K562 (cell line): ENCODE measurements at regions not wholly inside any gene's neighbourhood (a gene's known extent, or its start where the extent isn't known, plus 50 kb on each side); places are given as distances from the start of the nearest gene placed in this dataset.

Experiments used
- ATAC-seq: fragments of 200-7000 bp; cut with Tn5 transposase; 3 replicates; pipeline ENCODE4 v1.9.1; 2020; ENCODE audit warnings: moderate library complexity
- BruUV-seq: library from RNA; stranded (reverse); fragments of 400-500 nt; replicated peaks from 2 replicates; lab custom pipeline; 2021; lab: Mats Ljungman, UMichigan
- CTCF ChIA-PET: fragments of 300-600 bp; formaldehyde crosslinking; extraction: SDS; loops from one replicate; lab custom pipeline; 2021; ENCODE audit warnings: low intra/inter-chr PET ratio; lab: Yijun Ruan, JAX
- POLR2A ChIA-PET: fragments of 300-600, 350-650 bp; sonication (Branson Sonifier 250); formaldehyde crosslinking; extraction: SDS; loops from one replicate; lab custom pipeline; 2021; ENCODE audit warnings: antibody characterized with exemption, inconsistent platforms; lab: Yijun Ruan, JAX
- DNase-seq, 4 experiments: peaks; one replicate each; pipeline versions ENCODE4 v3.0.0 to v3.0.0-alpha.2; 2011 to 2018; ENCODE audit warnings: low spot score in 3 of 4, mixed read lengths in 3 of 4; ENCODE audit errors: extremely low read depth in 1 of 4
- FAIRE-seq: peaks from 2 replicates; lab custom pipeline; 2011; peaks lifted over from hg19 to GRCh38; lab: Jason Lieb, UNC
- H2AFZ ChIP-seq: 2 replicates; pipeline ENCODE4 v1.6.0; 2011; ENCODE audit warnings: low read depth, low read length, control low read depth, inconsistent platforms
- H3K27ac ChIP-seq: fragments of 200-600 bp; 3 replicates; pipeline ENCODE4 v1.8.0; 2011; ENCODE audit warnings: low read depth, mild to moderate bottlenecking, control low read depth, inconsistent platforms, low read length, moderate library complexity, mixed read lengths; ENCODE audit errors: extremely low read depth
- H3K27me3 ChIP-seq, 2 experiments: fragments of 300-600 bp in 1 of 2; 2 replicates in 1 of 2; 3 replicates in 1 of 2; pipeline versions ENCODE4 v1.6.0 to v1.8.0; 2011; ENCODE audit warnings: inconsistent platforms in 2 of 2, low read length in 2 of 2, mild to moderate bottlenecking in 1 of 2, mixed read lengths in 1 of 2, moderate library complexity in 1 of 2; ENCODE audit not compliant: control insufficient read depth in 2 of 2, insufficient read depth in 2 of 2
- H3K36me3 ChIP-seq: fragments of 300-600 bp; 3 replicates; pipeline ENCODE4 v1.8.0; 2011; ENCODE audit warnings: mild to moderate bottlenecking, low read length, inconsistent platforms; ENCODE audit not compliant: control insufficient read depth, insufficient read depth
- H3K4me1 ChIP-seq, 2 experiments: fragments of 200-600 bp in 1 of 2; replicated peaks in 1 of 2; 2 replicates in 1 of 2; 3 replicates in 1 of 2; pipeline versions ENCODE4 v1.5.1 to v1.8.0; 2011; ENCODE audit warnings: inconsistent platforms in 2 of 2, low read length in 2 of 2, mild to moderate bottlenecking in 1 of 2, mixed read lengths in 1 of 2, moderate library complexity in 1 of 2; ENCODE audit not compliant: control insufficient read depth in 2 of 2, insufficient read depth in 2 of 2
- H3K4me2 ChIP-seq: 2 replicates; pipeline ENCODE4 v1.6.1; 2011; ENCODE audit warnings: low read length, control low read depth, inconsistent platforms, mixed read lengths; ENCODE audit not compliant: insufficient read depth
- H3K4me3 ChIP-seq: fragments of 200-600 bp; sonication (generic), shearing (Covaris generic); 2 replicates; pipeline ENCODE4 v1.5.1; 2016; ENCODE audit warnings: control low read depth, inconsistent platforms
- H3K79me2 ChIP-seq: fragments of 200-600 bp; 3 replicates; pipeline ENCODE4 v1.8.0; 2011; ENCODE audit warnings: low read length, inconsistent platforms; ENCODE audit not compliant: control insufficient read depth, insufficient read depth
- H3K9ac ChIP-seq, 2 experiments: 2 replicates each; pipeline versions ENCODE4 v1.6.0 to v1.6.1; 2011; ENCODE audit warnings: low read depth in 2 of 2, low read length in 2 of 2, control low read depth in 1 of 2, inconsistent platforms in 1 of 2, mild to moderate bottlenecking in 1 of 2, mixed read lengths in 1 of 2; ENCODE audit not compliant: insufficient read depth in 1 of 2
- H3K9me1 ChIP-seq: one replicate; pipeline ENCODE4 v1.6.0; 2011; ENCODE audit warnings: inconsistent platforms, mild to moderate bottlenecking, low read length, moderate library complexity; ENCODE audit not compliant: control insufficient read depth, insufficient read depth
- H3K9me3 ChIP-seq: replicated peaks from 2 replicates; pipeline ENCODE4 v1.5.1; 2011; ENCODE audit warnings: low read depth, low read length, inconsistent platforms; ENCODE audit not compliant: control insufficient read depth, insufficient read depth
- H4K20me1 ChIP-seq: replicated peaks from 2 replicates; pipeline ENCODE4 v1.6.1; 2011; ENCODE audit warnings: low read length, inconsistent platforms, mixed read lengths; ENCODE audit not compliant: control insufficient read depth, insufficient read depth
- ASH1L ChIP-seq: fragments of 450-650 bp; IDR thresholded peaks from 2 replicates; pipeline ENCODE4 v1.6.1; 2018; ENCODE audit warnings: borderline replicate concordance, mild to moderate bottlenecking, low read depth; ENCODE audit not compliant: partially characterized antibody
- EP400 ChIP-seq: fragments of 450-650 bp; IDR thresholded peaks from 2 replicates; pipeline ENCODE4 v1.6.1; 2017; ENCODE audit warnings: antibody characterized with exemption, mild to moderate bottlenecking, moderate library complexity
- ETS2 ChIP-seq: IDR thresholded peaks from 2 replicates; pipeline ENCODE4 v1.6.1; 2016; ENCODE audit warnings: borderline replicate concordance, missing genetic modification characterization, mild to moderate bottlenecking, moderate library complexity, missing compliant biosample characterization; ENCODE audit not compliant: poor library complexity, severe bottlenecking
- KLF10 ChIP-seq: fragments of 250-450 bp; sonication (Bioruptor Pico); IDR thresholded peaks from 2 replicates; pipeline ENCODE4 v1.6.1; 2021; ENCODE audit warnings: matching md5 sums
- NFYB ChIP-seq: IDR thresholded peaks from 2 replicates; pipeline ENCODE4 v1.6.1; 2011; ENCODE audit warnings: mild to moderate bottlenecking, moderate library complexity; ENCODE audit not compliant: insufficient read length; ENCODE audit errors: extremely low read depth
- PCBP2 ChIP-seq: fragments of 200-400 bp; formaldehyde crosslinking; IDR thresholded peaks from 2 replicates; pipeline ENCODE4 v1.6.1; 2018; ENCODE audit warnings: low read length, low read depth, mild to moderate bottlenecking, moderate library complexity; ENCODE audit not compliant: poor library complexity, severe bottlenecking
- ZC3H11A ChIP-seq: IDR thresholded peaks from 2 replicates; pipeline ENCODE4 v1.6.1; 2012; ENCODE audit warnings: low read depth, low read length, improper control_type of control experiment
- ZNF224 ChIP-seq: sonication (generic); formaldehyde crosslinking; IDR thresholded peaks from 2 replicates; pipeline ENCODE4 v1.8.0; 2022; ENCODE audit warnings: mild to moderate bottlenecking, missing genetic modification reagents
- ZNF239 ChIP-seq: fragments of 250-450 bp; sonication (Bioruptor Pico); IDR thresholded peaks from 2 replicates; pipeline ENCODE4 v1.4.0; 2020; ENCODE audit warnings: mild to moderate bottlenecking
- ZNF507 ChIP-seq: conservative IDR thresholded peaks from 2 replicates; pipeline ENCODE4 v1.6.1; 2017; ENCODE audit warnings: missing genetic modification characterization, missing compliant biosample characterization
- WGBS: fragments of 100-300 bp; shearing (Covaris generic); methylation state at CpG from one replicate; pipeline ENCODE4 v1.1.6; 2016; ENCODE audit warnings: low coverage, mixed read lengths; ENCODE audit not compliant: insufficient coverage; ENCODE audit errors: missing lambda C conversion rate; 5-methylcytosine and 5-hydroxymethylcytosine counted together
- in situ Hi-C: fragments of 300-500 bp; cut with MboI; formaldehyde crosslinking; loops from 4 replicates; pipeline ENCODE4 v1.15.0; 2018; ENCODE audit warnings: inconsistent platforms, mixed read lengths
- intact Hi-C: fragments of 100-400 bp; cut with micrococcal nuclease; formaldehyde crosslinking; loops from 2 replicates; pipeline ENCODE4 v1.14.2; 2022
- TF ChIP-seq, protein P1 (sequence below): sonication (generic); formaldehyde crosslinking; IDR thresholded peaks from 2 replicates; pipeline ENCODE4 v1.8.0; 2022; ENCODE audit warnings: missing genetic modification reagents, mild to moderate bottlenecking, borderline replicate concordance
- TF ChIP-seq, protein P2 (sequence below): fragments of 200-800 bp; sonication (Bioruptor generic); IDR thresholded peaks from 2 replicates; pipeline ENCODE4 v1.6.1; 2017; ENCODE audit warnings: missing genetic modification characterization, missing compliant biosample characterization
- TF ChIP-seq, protein P3 (sequence below): fragments of 250-450 bp; sonication (Bioruptor Pico); IDR thresholded peaks from 2 replicates; pipeline ENCODE4 v1.8.0; 2022; ENCODE audit warnings: moderate library complexity, mild to moderate bottlenecking, inconsistent platforms
- TF ChIP-seq, protein P4 (sequence below): fragments of 250-450 bp; sonication (Bioruptor Pico); IDR thresholded peaks from 2 replicates; pipeline ENCODE4 v1.8.0; 2021; ENCODE audit warnings: borderline replicate concordance, mild to moderate bottlenecking, moderate library complexity; ENCODE audit not compliant: poor library complexity, severe bottlenecking
- TF ChIP-seq, protein P5 (sequence below): fragments of 250-450 bp; sonication (Bioruptor Pico); IDR thresholded peaks from 2 replicates; pipeline ENCODE4 v1.4.0; 2020; ENCODE audit warnings: mild to moderate bottlenecking, moderate library complexity

DNA sequence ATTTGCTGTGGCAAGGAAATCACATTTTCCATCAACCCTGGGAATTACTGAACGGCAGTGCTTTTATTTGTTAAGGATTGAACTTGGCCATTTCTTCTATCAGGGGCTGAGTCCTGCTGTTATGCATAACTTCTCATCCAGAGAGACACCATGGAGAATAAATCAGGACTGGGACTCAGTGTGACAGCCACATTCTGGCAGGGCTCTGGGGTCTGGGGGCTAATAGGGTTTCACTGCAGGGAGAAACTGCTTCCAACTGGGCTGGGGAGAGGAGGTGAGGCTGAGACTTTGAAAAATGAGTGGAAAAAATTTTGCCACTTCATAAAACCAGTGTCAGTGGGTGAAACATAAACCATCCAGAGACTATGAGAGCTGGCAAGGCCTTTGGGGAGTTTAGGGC is 95.7 kb upstream of the ALDH1B1 start:
- in situ Hi-C loops (no loop called here), intact Hi-C loops (no loop called here)
- Histone ChIP-seq H4K20me1 (no peaks in the 10 kb centered on the region; the same call in 1 of the 2 replicates), H3K36me3 (no peaks in the 10 kb centered on the region), H3K9me3 (no peaks in the 10 kb centered on the region), H3K9ac (no peak overlapping the region), H3K27ac (no peak overlapping the region), H3K9me1 (no peaks in the 10 kb centered on the region), H3K4me3 (no peak overlapping the region), H2AFZ (no peak overlapping the region), H3K4me2 (no peak overlapping the region), H3K79me2 (no peaks in the 10 kb centered on the region), H3K4me1 (no peaks in the 10 kb centered on the region), H3K27me3 (peaks cover 6 to 13% of the 10 kb centered on the region in 2 experiments; a peak in 4 of 5 replicates)
- FAIRE-seq (no peak), DNase-seq (no peak), ATAC-seq (no peak)
- WGBS, result 0% methylated on average over 1 of the region's 1 CpG
- POLR2A ChIA-PET, result interaction anchor here (0.6 kb wide), 1 partner anchor 45 kb away, joined by 3 read pairs; no protein-coding TSS in a partner anchor
- CTCF ChIA-PET, result no interaction called here
- no TSS peak for BruUV-seq
- TF ChIP-seq, protein P1, sequence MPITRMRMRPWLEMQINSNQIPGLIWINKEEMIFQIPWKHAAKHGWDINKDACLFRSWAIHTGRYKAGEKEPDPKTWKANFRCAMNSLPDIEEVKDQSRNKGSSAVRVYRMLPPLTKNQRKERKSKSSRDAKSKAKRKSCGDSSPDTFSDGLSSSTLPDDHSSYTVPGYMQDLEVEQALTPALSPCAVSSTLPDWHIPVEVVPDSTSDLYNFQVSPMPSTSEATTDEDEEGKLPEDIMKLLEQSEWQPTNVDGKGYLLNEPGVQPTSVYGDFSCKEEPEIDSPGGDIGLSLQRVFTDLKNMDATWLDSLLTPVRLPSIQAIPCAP, result no peak
- TF ChIP-seq, protein P2, sequence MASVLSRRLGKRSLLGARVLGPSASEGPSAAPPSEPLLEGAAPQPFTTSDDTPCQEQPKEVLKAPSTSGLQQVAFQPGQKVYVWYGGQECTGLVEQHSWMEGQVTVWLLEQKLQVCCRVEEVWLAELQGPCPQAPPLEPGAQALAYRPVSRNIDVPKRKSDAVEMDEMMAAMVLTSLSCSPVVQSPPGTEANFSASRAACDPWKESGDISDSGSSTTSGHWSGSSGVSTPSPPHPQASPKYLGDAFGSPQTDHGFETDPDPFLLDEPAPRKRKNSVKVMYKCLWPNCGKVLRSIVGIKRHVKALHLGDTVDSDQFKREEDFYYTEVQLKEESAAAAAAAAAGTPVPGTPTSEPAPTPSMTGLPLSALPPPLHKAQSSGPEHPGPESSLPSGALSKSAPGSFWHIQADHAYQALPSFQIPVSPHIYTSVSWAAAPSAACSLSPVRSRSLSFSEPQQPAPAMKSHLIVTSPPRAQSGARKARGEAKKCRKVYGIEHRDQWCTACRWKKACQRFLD (CRISPR knock-in tag), result no peak
- TF ChIP-seq ZNF224 (CRISPR knock-in tag), result no peak
- TF ChIP-seq, protein P3, sequence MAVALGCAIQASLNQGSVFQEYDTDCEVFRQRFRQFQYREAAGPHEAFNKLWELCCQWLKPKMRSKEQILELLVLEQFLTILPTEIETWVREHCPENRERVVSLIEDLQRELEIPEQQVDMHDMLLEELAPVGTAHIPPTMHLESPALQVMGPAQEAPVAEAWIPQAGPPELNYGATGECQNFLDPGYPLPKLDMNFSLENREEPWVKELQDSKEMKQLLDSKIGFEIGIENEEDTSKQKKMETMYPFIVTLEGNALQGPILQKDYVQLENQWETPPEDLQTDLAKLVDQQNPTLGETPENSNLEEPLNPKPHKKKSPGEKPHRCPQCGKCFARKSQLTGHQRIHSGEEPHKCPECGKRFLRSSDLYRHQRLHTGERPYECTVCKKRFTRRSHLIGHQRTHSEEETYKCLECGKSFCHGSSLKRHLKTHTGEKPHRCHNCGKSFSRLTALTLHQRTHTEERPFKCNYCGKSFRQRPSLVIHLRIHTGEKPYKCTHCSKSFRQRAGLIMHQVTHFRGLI (CRISPR knock-in tag), result no peak
- TF ChIP-seq, protein P4, sequence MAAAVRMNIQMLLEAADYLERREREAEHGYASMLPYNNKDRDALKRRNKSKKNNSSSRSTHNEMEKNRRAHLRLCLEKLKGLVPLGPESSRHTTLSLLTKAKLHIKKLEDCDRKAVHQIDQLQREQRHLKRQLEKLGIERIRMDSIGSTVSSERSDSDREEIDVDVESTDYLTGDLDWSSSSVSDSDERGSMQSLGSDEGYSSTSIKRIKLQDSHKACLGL (CRISPR knock-in tag), result no peak
- TF ChIP-seq ZC3H11A, result no peak
- TF ChIP-seq KLF10 (CRISPR knock-in tag), result no peak
- TF ChIP-seq, protein P5, sequence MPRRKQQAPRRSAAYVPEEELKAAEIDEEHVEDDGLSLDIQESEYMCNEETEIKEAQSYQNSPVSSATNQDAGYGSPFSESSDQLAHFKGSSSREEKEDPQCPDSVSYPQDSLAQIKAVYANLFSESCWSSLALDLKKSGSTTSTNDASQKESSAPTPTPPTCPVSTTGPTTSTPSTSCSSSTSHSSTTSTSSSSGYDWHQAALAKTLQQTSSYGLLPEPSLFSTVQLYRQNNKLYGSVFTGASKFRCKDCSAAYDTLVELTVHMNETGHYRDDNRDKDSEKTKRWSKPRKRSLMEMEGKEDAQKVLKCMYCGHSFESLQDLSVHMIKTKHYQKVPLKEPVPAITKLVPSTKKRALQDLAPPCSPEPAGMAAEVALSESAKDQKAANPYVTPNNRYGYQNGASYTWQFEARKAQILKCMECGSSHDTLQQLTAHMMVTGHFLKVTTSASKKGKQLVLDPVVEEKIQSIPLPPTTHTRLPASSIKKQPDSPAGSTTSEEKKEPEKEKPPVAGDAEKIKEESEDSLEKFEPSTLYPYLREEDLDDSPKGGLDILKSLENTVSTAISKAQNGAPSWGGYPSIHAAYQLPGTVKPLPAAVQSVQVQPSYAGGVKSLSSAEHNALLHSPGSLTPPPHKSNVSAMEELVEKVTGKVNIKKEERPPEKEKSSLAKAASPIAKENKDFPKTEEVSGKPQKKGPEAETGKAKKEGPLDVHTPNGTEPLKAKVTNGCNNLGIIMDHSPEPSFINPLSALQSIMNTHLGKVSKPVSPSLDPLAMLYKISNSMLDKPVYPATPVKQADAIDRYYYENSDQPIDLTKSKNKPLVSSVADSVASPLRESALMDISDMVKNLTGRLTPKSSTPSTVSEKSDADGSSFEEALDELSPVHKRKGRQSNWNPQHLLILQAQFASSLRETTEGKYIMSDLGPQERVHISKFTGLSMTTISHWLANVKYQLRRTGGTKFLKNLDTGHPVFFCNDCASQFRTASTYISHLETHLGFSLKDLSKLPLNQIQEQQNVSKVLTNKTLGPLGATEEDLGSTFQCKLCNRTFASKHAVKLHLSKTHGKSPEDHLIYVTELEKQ (CRISPR knock-in tag), result no peak
- TF ChIP-seq ASH1L, result no peak
- TF ChIP-seq PCBP2, result no peak
- no peak for TF ChIP-seq ZNF507 (tag)
- no peak for TF ChIP-seq NFYB
- no peak for TF ChIP-seq ZNF239 (CRISPR knock-in tag)
- TF ChIP-seq ETS2, result no peak
- no peak for TF ChIP-seq EP400
